Stomach (tissue), 8 donors: ENCODE measurements at regions not wholly inside any gene's neighbourhood (a gene's known extent, or its start where the extent isn't known, plus 50 kb on each side); places are given as distances from the start of the nearest gene placed in this dataset.

ENCODE experiments used
- DNase-seq, 2 donors: peaks; one replicate each; pipeline versions ENCODE4 v3.0.0 to v3.0.0-alpha.2; 2013 to 2019
- H3K27ac ChIP-seq, 5 donors: fragments of 200-600 bp in 4 of 5; sonication (generic) in 4 of 5; one replicate each; pipeline ENCODE4 v1.5.1; 2013 to 2019; ENCODE audit warnings: mild to moderate bottlenecking in 1 of 5, moderate library complexity in 1 of 5
- H3K27me3 ChIP-seq, 3 donors: fragments of 200-600 bp; sonication (generic); one replicate each; pipeline ENCODE4 v1.5.1; 2017 to 2019; ENCODE audit warnings: mixed run types in 1 of 3
- H3K36me3 ChIP-seq, 4 donors: fragments of 200-600 bp; sonication (generic); 1 replicate in 3 of 4; 2 replicates in 1 of 4; pipeline ENCODE4 v1.5.1; 2016 to 2019
- H3K4me1 ChIP-seq, 4 donors: fragments of 200-600 bp; sonication (generic); one replicate each; pipeline ENCODE4 v1.5.1; 2016 to 2019
- H3K4me3 ChIP-seq, 4 donors: fragments of 200-600 bp; sonication (generic) in 3 of 4; one replicate each; pipeline ENCODE4 v1.5.1; 2016 to 2019; ENCODE audit warnings: mild to moderate bottlenecking in 1 of 4
- H3K9me3 ChIP-seq, 4 donors: fragments of 200-600 bp; sonication (generic); one replicate each; pipeline ENCODE4 v1.5.1; 2016 to 2019
- CTCF ChIP-seq, 7 experiments: fragments of 450-650 bp in 4 of 7; fragments of 200-600 bp in 3 of 7; sonication (generic) in 3 of 7; IDR thresholded peaks; one replicate each; pipeline ENCODE4 v1.5.1; 2016 to 2019; ENCODE audit warnings: antibody characterized with exemption in 7 of 7, control low read depth in 2 of 7, mild to moderate bottlenecking in 1 of 7
- EP300 ChIP-seq: sonication (generic); formaldehyde crosslinking; IDR thresholded peaks from one replicate; pipeline ENCODE4 v1.6.1; 2017; ENCODE audit warnings: antibody characterized with exemption
- POLR2A ChIP-seq, 4 donors: fragments of 450-650 bp; IDR thresholded peaks; one replicate each; pipeline ENCODE4 v1.6.1; 2016; ENCODE audit warnings: antibody characterized with exemption in 4 of 4, control low read depth in 2 of 4, mild to moderate bottlenecking in 1 of 4, moderate library complexity in 1 of 4
- POLR2AphosphoS5 ChIP-seq, 3 donors: sonication (generic); formaldehyde crosslinking; IDR thresholded peaks; one replicate each; pipeline ENCODE4 v1.6.1; 2016; ENCODE audit warnings: antibody characterized with exemption in 3 of 3
- WGBS, 5 donors: extraction: QIAGEN DNeasy Blood & Tissue Kit in 3 of 5; methylation state at CpG; one replicate each; pipeline versions ENCODE4 v1.1.5 to v1.1.7; 2013 to 2018; 5-methylcytosine and 5-hydroxymethylcytosine counted together
- intact Hi-C: fragments of 100-400 bp; cut with DNase I; formaldehyde crosslinking; loops from one replicate; pipeline ENCODE4 v1.15.1; 2023; ENCODE audit warnings: low total_unique reads
- donor health status: healthy with polysubstance abuse.
- donor health status: Bipolar disorder and iron deficiency.
- donor health status: healthy.

GRCh38 chr6:126535138-126535537 is 195.2 kb downstream of the CENPW start:
- Histone ChIP-seq H3K9me3 (no peaks in the 10 kb centered on the region), H3K27me3 (no peaks in the 10 kb centered on the region), H3K4me1 (peaks cover 0 to 17% (median 0%) of the 10 kb centered on the region in 4 donors), H3K27ac (no peak overlapping the region), H3K4me3 (no peak overlapping the region), H3K36me3 (no peaks in the 10 kb centered on the region)
- 67 to 85% (median 75%) methylated on average over 3 of the region's 3 CpGs for WGBS, 5 donors
- TF ChIP-seq POLR2A (IDR thresholded peaks at IDR 0.05): no peak
- TF ChIP-seq EP300: no peak
- TF ChIP-seq POLR2AphosphoS5 (IDR thresholded peaks at IDR 0.05): no peak
- no peak for TF ChIP-seq CTCF (IDR thresholded peaks at IDR 0.05)
- no peak for DNase-seq
- intact Hi-C loops: no loop called here

DNA sequence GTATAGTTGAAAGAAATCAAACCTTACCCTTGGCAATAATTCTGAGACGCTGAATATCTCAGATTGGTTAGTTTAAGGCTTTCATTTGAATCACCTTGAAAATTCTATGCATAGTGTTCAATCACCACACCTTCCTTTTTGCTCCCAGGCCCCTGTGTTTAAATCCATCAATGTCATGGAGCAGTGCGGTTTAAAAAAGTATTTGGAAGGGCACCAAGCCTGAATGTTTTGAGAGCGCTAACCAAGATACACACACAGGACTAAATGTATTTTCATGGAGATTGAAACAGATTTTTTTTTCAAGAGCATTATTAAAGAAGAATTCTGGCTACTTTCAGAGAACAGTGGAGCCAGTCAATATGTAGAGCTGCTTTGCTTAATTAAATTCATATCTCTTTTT is 195.7 kb downstream of the CENPW start:
- Histone ChIP-seq H3K36me3 (no peaks in the 10 kb centered on the region), H3K27ac (no peak overlapping the region), H3K9me3 (no peaks in the 10 kb centered on the region), H3K4me3 (no peak overlapping the region), H3K27me3 (no peaks in the 10 kb centered on the region), H3K4me1 (peaks cover 0 to 14% (median 0%) of the 10 kb centered on the region in 4 donors)
- WGBS, 5 donors: 29 to 50% (median 46%) methylated on average over 3 of the region's 3 CpGs
- peak in 1 of 2 donors; percentile 32 for DNase-seq
- TF ChIP-seq CTCF (IDR thresholded peaks at IDR 0.05) (no peak), EP300 (no peak), POLR2AphosphoS5 (IDR thresholded peaks at IDR 0.05) (no peak), POLR2A (IDR thresholded peaks at IDR 0.05) (no peak)
- intact Hi-C loops: no loop called here

GRCh38 chr6:126537061-126537816 is 197.3 kb downstream of the CENPW start:
- Histone ChIP-seq H3K4me1 (peaks cover 0 to 3% (median 0%) of the 10 kb centered on the region in 4 donors), H3K4me3 (no peak overlapping the region), H3K9me3 (no peaks in the 10 kb centered on the region), H3K27ac (no peak overlapping the region), H3K36me3 (no peaks in the 10 kb centered on the region), H3K27me3 (no peaks in the 10 kb centered on the region)
- DNase-seq: no peak
- intact Hi-C loops: no loop called here
- no peak for TF ChIP-seq EP300
- TF ChIP-seq POLR2A (IDR thresholded peaks at IDR 0.05): no peak
- TF ChIP-seq CTCF (IDR thresholded peaks at IDR 0.05): no peak
- no peak for TF ChIP-seq POLR2AphosphoS5 (IDR thresholded peaks at IDR 0.05)
- 81 to 94% (median 88%) methylated on average over 1 of the region's 1 CpG for WGBS, 5 donors

DNA sequence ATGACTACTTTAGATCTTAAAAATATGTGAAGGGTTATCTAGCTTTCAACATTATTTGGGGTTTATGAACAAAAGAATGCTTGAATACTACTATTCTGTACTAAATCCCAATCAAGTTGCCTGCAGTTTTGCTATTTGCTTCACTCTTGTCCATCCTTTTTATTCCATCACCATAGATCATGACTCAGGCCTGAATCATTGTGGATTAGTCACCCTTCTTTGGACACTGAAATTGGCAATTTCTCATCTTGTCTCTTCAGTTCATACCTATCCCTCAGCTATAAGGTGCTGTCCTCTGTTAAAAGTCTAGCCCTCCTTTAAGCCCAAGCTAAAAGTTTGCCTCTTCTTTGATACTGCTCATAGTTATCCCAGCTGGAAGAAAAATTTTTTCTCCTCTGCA is 199.1 kb downstream of the CENPW start:
- H3K9me3 ChIP-seq: no peaks in the 10 kb centered on the region
- DNase-seq: no peak
- no peaks in the 10 kb centered on the region for H3K27me3 ChIP-seq
- no peak for TF ChIP-seq POLR2AphosphoS5 (IDR thresholded peaks at IDR 0.05)
- TF ChIP-seq POLR2A (IDR thresholded peaks at IDR 0.05): no peak
- TF ChIP-seq EP300: no peak
- TF ChIP-seq CTCF (IDR thresholded peaks at IDR 0.05): no peak
- peaks cover 0 to 3% (median 0%) of the 10 kb centered on the region in 4 donors for H3K4me1 ChIP-seq
- H3K36me3 ChIP-seq: no peaks in the 10 kb centered on the region
- no peak overlapping the region for H3K27ac ChIP-seq
- intact Hi-C loops: no loop called here
- no peak overlapping the region for H3K4me3 ChIP-seq
